GM18498 (cell line): ENCODE measurements at regions not wholly inside any gene's neighbourhood (a gene's known extent, or its start where the extent isn't known, plus 50 kb on each side); places are given as distances from the start of the nearest gene placed in this dataset.
"Not testable (repeated sequence)": the region's sequence is repeated elsewhere in the genome, so short reads cannot be mapped to it uniquely, and the experiment has no call there.

Source experiments
- ATAC-seq: cut with Tn5 transposase; IDR thresholded peaks from one replicate; pipeline ENCODE4 v1.9.1; 2021; ENCODE audit warnings: mild to moderate bottlenecking, moderate library complexity; ENCODE audit not compliant: unreplicated experiment

DNA sequence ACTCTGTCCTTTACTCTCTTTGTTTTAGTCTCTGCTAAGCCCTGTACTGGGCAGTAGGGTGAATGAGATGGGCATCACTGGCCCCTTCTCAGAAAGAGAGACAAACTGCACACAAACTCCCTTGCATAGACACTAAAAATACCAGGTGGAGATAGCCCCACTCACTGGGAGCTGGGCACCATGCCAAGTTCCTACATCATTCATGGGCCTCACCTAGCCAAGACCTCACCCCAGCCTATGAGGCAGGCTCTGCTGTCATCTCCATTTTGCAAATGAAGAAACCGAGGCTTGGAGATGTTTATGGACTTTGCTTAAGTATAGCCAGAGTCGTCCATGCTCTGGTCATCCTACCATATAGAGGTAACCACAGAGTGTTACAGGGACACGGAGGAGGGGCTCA lies 499.8 kb upstream of the CDH11 start:
- no peak for ATAC-seq

GRCh38 chr16:65619606-65620005 lies 497.7 kb upstream of the CDH11 start:
- ATAC-seq: no peak

- ATAC-seq: no peak
These were observed 497.1 kb upstream of the CDH11 start for GRCh38 chr16:65618931-65619330.

- no peak for ATAC-seq
These were observed 496.5 kb upstream of the CDH11 start for GRCh38 chr16:65618333-65618732.

GRCh38 chr16:65617421-65617820 lies 495.6 kb upstream of the CDH11 start:
- ATAC-seq: no peak

DNA sequence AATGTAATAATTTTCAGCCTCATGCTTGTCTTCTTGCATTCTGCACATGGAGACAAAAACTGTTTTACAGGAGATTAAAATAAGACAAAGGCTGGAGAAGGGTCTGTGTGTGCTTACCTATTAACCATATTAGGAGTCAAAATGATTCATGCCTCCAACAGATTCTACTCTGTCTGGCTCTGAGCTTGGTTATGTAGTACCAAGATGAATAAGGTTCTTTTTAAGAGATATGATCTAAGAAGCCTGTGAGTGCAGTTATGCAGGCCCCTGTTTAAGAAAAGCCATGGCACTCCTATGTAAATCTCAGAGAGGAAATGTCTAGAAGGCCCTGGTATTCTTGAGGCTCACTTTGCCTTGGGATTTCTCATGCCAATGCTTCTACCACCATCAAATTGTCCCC lies 486.6 kb upstream of the CDH11 start:
- ATAC-seq: no peak

- no peak for ATAC-seq
These were observed 482.9 kb upstream of the CDH11 start for GRCh38 chr16:65604771-65605170.

- ATAC-seq: no peak
These were observed 479.9 kb upstream of the CDH11 start for GRCh38 chr16:65601781-65602180.

DNA sequence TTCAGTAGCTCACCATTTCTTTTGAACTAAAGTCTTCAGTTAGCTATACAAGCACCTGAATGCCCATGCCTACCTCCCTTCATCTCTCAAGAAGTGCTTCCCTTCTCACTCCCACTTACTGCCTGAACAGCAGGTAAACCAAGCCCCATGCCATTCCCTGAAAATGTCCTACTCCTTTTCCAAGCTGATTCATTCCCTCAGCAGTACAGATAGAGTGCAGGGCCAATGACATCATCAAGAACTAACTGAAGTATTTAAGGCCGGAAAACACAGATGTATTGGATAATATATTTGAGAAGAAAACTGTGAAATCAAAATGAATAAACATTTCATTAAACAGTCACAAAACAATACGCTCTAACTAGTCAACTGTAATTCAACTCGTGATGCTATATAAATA lies 478.8 kb upstream of the CDH11 start:
- no peak for ATAC-seq

DNA sequence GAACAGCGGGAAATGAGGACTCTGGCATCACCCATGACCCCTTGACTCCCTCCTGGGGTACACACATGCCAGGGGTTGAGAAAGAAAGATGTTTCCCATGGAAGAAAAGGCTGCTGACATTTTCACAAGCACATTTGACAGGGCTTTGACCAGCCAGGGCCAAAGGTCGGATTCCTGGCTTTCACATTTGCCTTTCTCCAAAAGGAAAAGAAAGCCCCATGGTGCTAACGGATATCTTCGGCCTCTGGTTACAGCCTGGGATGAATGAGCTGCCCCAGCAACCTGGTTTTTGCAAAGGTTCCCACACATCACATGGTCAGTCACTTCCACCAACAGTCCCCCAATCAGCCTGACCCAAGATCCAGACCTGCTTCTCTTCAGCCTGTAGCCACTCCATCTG lies 478.2 kb upstream of the CDH11 start:
- no peak for ATAC-seq

GRCh38 chr16:65598621-65599020 lies 476.8 kb upstream of the CDH11 start:
- no peak for ATAC-seq

GRCh38 chr16:65583498-65583897 lies 461.6 kb upstream of the CDH11 start:
- no peak for ATAC-seq

DNA sequence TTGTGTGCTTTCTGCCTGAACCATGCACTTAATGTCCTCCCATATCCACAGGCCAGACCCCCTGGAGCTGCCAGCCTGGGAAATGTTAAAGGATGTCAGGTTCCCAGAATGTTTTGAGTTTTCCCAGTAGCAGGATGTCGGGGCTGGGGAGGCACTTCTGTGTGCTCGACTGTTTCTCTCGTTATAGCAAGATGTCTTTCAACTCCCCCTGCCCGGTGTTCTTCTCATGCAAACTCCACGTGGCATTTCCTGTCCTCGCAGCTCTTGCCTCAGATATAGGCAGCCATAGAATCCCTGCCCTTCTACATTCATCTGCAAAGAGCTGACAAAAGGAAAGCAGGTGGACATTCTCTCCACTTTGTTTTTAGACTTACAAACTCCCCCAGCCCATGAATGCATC lies 457.2 kb upstream of the CDH11 start:
- ATAC-seq: no peak

GRCh38 chr16:65576631-65577030 lies 454.8 kb upstream of the CDH11 start:
- no peak for ATAC-seq

- no peak for ATAC-seq
These were observed 454.3 kb upstream of the CDH11 start for GRCh38 chr16:65576139-65576538.

- no peak for ATAC-seq
These were observed 452.6 kb upstream of the CDH11 start for GRCh38 chr16:65574326-65574966.

DNA sequence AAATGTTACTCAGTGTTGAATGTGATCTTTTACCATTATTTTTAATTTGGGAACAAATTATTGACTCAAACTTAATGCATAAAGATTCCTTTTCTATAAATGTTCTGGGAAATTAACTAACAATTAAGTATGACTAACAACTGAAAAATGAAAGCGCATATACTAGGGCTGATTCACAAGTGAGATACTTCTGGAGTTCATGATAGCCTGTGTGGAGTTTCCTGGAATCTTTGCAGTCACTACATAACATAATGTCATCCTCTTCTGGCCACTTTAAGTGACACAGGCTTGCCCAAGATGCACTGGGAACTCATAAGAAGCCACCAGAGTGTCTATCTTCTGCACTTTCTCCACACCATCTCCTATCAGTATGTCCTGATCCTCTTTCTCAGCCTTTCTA lies 450.3 kb upstream of the CDH11 start:
- no peak for ATAC-seq

GRCh38 chr16:65570261-65570660 lies 448.4 kb upstream of the CDH11 start:
- no peak for ATAC-seq

DNA sequence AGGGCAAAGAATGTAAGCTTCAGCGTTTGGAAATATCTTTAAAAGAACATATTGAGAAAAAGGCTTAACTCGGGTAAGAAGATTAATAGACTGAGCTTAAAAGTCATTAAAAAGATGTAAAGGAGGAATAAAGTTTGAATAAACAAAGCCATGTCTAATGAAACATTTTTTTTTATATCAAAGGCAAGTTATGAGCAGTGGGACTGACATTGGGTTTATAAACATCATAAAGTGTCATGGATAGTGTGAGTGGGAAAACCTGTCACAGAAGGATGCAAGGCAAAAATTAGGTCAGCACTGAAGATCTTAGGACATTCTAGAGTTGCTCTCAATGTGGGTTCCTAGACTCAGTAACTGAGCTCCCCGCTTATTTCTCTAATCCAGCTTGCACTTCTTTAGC lies 438.0 kb upstream of the CDH11 start:
- ATAC-seq: no peak

DNA sequence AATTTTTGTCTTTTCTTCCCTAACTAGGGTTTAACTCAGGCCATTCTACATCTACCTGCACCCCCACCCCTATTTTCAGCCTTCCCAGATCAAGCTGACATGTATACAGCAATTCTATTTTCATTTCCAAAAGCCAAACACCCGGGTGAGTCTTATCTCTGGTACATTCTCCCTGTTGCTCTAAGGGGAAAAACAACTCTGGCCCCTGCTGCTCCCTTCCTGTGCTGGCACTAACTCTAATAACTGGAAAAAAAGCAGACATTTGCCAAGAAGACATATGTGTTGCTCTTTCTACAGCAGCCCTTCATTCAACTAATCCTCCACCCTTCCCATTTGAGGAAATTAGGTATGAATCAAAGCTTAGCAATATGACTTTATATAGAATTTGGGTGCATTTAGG lies 427.8 kb upstream of the CDH11 start:
- not testable (repeated sequence) for ATAC-seq

- no peak for ATAC-seq
These were observed 426.6 kb upstream of the CDH11 start for GRCh38 chr16:65548470-65548869.

DNA sequence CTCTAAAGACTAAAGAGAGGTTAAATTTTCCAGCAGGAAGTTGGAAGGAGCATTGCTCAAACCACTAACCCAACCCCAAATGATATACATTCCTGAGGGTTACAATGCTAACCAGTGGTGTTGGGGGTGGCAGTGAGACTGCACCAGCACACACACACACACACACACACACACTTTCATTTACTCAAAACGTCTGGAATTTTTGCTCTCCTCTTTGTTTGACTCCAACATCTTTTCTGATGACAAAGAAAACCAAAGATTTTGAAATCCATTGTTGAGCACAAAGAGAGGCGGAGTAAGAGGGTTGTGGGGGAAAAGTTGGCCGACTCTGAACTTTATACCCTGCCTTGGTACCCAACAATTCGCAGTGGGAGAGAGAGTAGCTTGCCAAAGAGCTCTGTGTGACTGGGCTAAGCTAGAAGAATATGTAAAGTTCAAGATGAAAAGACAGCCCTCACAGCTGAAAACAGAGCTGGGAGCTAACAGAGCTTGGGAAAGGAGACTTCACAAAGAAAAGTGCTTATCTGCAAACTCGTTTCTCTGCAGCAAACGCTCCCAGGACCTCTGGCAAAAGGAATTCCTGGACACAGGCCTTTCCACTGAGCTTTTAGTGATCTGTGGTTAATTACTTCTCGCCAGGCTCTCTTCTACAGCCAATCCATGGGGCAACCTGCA lies 426.0 kb upstream of the CDH11 start:
- no peak for ATAC-seq

- no peak for ATAC-seq
These were observed 424.5 kb upstream of the CDH11 start for GRCh38 chr16:65546353-65546791.
